ENCODE measurements at regions not wholly inside any gene's neighbourhood (a gene's known extent, or its start where the extent isn't known, plus 50 kb on each side); places are given as distances from the start of the nearest gene placed in this dataset.

- Histone ChIP-seq H3K27ac (ENCODE audit: low read length) (peak overlapping the region; percentile 47), H3K36me3 (ENCODE audit: control insufficient read depth, insufficient read depth, low read length) (no peaks in the 10 kb centered on the region), H3K4me1 (ENCODE audit: control insufficient read depth, insufficient read depth, low read length) (peaks cover 39% of the 10 kb centered on the region), H3K27me3 (ENCODE audit: control insufficient read depth, insufficient read depth, low read length) (no peaks in the 10 kb centered on the region), H3K4me3 (ENCODE audit: low read length) (no peak overlapping the region), H3K9me3 (ENCODE audit: control insufficient read depth, low read depth, low read length) (no peaks in the 10 kb centered on the region)
- no CpG with 5 or more reads among the region's 1 CpG for WGBS (ENCODE audit: insufficient coverage, low lambda C conversion rate)
- DNase-seq = no peak
These were observed 261.1 kb downstream of the SNCA start for GRCh38 chr4:89575840-89576239.

GRCh38 chr4:89574176-89574575 lies 262.8 kb downstream of the SNCA start:
- no peaks in the 10 kb centered on the region for H3K36me3 ChIP-seq (ENCODE audit: control insufficient read depth, insufficient read depth, low read length)
- H3K27me3 ChIP-seq (ENCODE audit: control insufficient read depth, insufficient read depth, low read length) = no peaks in the 10 kb centered on the region
- no CpG with 5 or more reads among the region's 1 CpG for whole genome bisulfite sequencing (ENCODE audit: insufficient coverage, low lambda C conversion rate)
- H3K4me3 ChIP-seq (ENCODE audit: low read length) = no peak overlapping the region
- peak overlapping the region; percentile 54 for H3K27ac ChIP-seq (ENCODE audit: low read length)
- no peaks in the 10 kb centered on the region for H3K9me3 ChIP-seq (ENCODE audit: control insufficient read depth, low read depth, low read length)
- peaks cover 39% of the 10 kb centered on the region for H3K4me1 ChIP-seq (ENCODE audit: control insufficient read depth, insufficient read depth, low read length)
- peak in 1 of 2 donors; percentile 70 for DNase-seq

GRCh38 chr4:89573656-89574055 lies 263.3 kb downstream of the SNCA start:
- H3K9me3 ChIP-seq (ENCODE audit: control insufficient read depth, low read depth, low read length) = no peaks in the 10 kb centered on the region

GRCh38 chr4:89572224-89572858 lies 264.6 kb downstream of the SNCA start:
- peak overlapping the region; percentile 54 for H3K27ac ChIP-seq (ENCODE audit: low read length)

More at GRCh38 chr4:89573656-89574055, 263.3 kb downstream of the SNCA start:
- H3K27me3 ChIP-seq (ENCODE audit: control insufficient read depth, insufficient read depth, low read length) = no peaks in the 10 kb centered on the region
- peak overlapping the region; percentile 54 for H3K27ac ChIP-seq (ENCODE audit: low read length)
- DNase-seq = peak in 1 of 2 donors; percentile 18
- WGBS (ENCODE audit: insufficient coverage, low lambda C conversion rate) = no CpG with 5 or more reads among the region's 1 CpG
- no peak overlapping the region for H3K4me3 ChIP-seq (ENCODE audit: low read length)
- peaks cover 43% of the 10 kb centered on the region for H3K4me1 ChIP-seq (ENCODE audit: control insufficient read depth, insufficient read depth, low read length)
- H3K36me3 ChIP-seq (ENCODE audit: control insufficient read depth, insufficient read depth, low read length) = no peaks in the 10 kb centered on the region

GRCh38 chr4:89570931-89571330 lies 263.3 kb upstream of the GPRIN3 start:
- Histone ChIP-seq H3K27ac (ENCODE audit: low read length) (no peak overlapping the region), H3K4me1 (ENCODE audit: control insufficient read depth, insufficient read depth, low read length) (peaks cover 30% of the 10 kb centered on the region), H3K9me3 (ENCODE audit: control insufficient read depth, low read depth, low read length) (no peaks in the 10 kb centered on the region), H3K4me3 (ENCODE audit: low read length) (no peak overlapping the region), H3K27me3 (ENCODE audit: control insufficient read depth, insufficient read depth, low read length) (no peaks in the 10 kb centered on the region), H3K36me3 (ENCODE audit: control insufficient read depth, insufficient read depth, low read length) (no peaks in the 10 kb centered on the region)
- WGBS (ENCODE audit: insufficient coverage, low lambda C conversion rate) = 50% methylated on average over 1 of the region's 1 CpG
- DNase-seq = no peak

More at GRCh38 chr4:89572224-89572858, 264.6 kb downstream of the SNCA start:
- H3K4me3 ChIP-seq (ENCODE audit: low read length) = no peak overlapping the region
- no peaks in the 10 kb centered on the region for H3K9me3 ChIP-seq (ENCODE audit: control insufficient read depth, low read depth, low read length)
- no peaks in the 10 kb centered on the region for H3K36me3 ChIP-seq (ENCODE audit: control insufficient read depth, insufficient read depth, low read length)
- no peaks in the 10 kb centered on the region for H3K27me3 ChIP-seq (ENCODE audit: control insufficient read depth, insufficient read depth, low read length)
- peaks cover 43% of the 10 kb centered on the region for H3K4me1 ChIP-seq (ENCODE audit: control insufficient read depth, insufficient read depth, low read length)
- peak; percentile 57 to 83 for DNase-seq
- WGBS (ENCODE audit: insufficient coverage, low lambda C conversion rate) = no CpG with 5 or more reads among the region's 2 CpGs

- Histone ChIP-seq H3K27ac (ENCODE audit: low read length) (no peak overlapping the region), H3K27me3 (ENCODE audit: control insufficient read depth, insufficient read depth, low read length) (no peaks in the 10 kb centered on the region), H3K9me3 (ENCODE audit: control insufficient read depth, low read depth, low read length) (no peaks in the 10 kb centered on the region), H3K36me3 (ENCODE audit: control insufficient read depth, insufficient read depth, low read length) (no peaks in the 10 kb centered on the region), H3K4me1 (ENCODE audit: control insufficient read depth, insufficient read depth, low read length) (peaks cover 14% of the 10 kb centered on the region), H3K4me3 (ENCODE audit: low read length) (no peak overlapping the region)
- DNase-seq = no peak
- no CpG with 5 or more reads among the region's 7 CpGs for WGBS (ENCODE audit: insufficient coverage, low lambda C conversion rate)
These were observed 260.3 kb upstream of the GPRIN3 start for GRCh38 chr4:89567936-89568335.

- Histone ChIP-seq H3K4me3 (ENCODE audit: low read length) (no peak overlapping the region), H3K27ac (ENCODE audit: low read length) (peak overlapping the region; percentile 11), H3K9me3 (ENCODE audit: control insufficient read depth, low read depth, low read length) (no peaks in the 10 kb centered on the region), H3K4me1 (ENCODE audit: control insufficient read depth, insufficient read depth, low read length) (peaks cover 16% of the 10 kb centered on the region), H3K36me3 (ENCODE audit: control insufficient read depth, insufficient read depth, low read length) (no peaks in the 10 kb centered on the region), H3K27me3 (ENCODE audit: control insufficient read depth, insufficient read depth, low read length) (no peaks in the 10 kb centered on the region)
- DNase-seq = peak; percentile 31 to 61
- no CpG with 5 or more reads among the region's 2 CpGs for WGBS (ENCODE audit: insufficient coverage, low lambda C conversion rate)
These were observed 255.8 kb upstream of the GPRIN3 start for GRCh38 chr4:89563431-89563830.

GRCh38 chr4:89562746-89563145 lies 255.1 kb upstream of the GPRIN3 start:
- 80% methylated on average over 2 of the region's 3 CpGs for WGBS (ENCODE audit: insufficient coverage, low lambda C conversion rate)

GRCh38 chr4:89561048-89561447 lies 253.4 kb upstream of the GPRIN3 start:
- no peak for DNase-seq
- Histone ChIP-seq H3K4me3 (ENCODE audit: low read length) (no peak overlapping the region), H3K27ac (ENCODE audit: low read length) (peak overlapping the region; percentile 66), H3K4me1 (ENCODE audit: control insufficient read depth, insufficient read depth, low read length) (peaks cover 16% of the 10 kb centered on the region), H3K27me3 (ENCODE audit: control insufficient read depth, insufficient read depth, low read length) (no peaks in the 10 kb centered on the region), H3K36me3 (ENCODE audit: control insufficient read depth, insufficient read depth, low read length) (no peaks in the 10 kb centered on the region), H3K9me3 (ENCODE audit: control insufficient read depth, low read depth, low read length) (no peaks in the 10 kb centered on the region)
- WGBS (ENCODE audit: insufficient coverage, low lambda C conversion rate) = 100% methylated on average over 1 of the region's 2 CpGs

More at GRCh38 chr4:89562746-89563145, 255.1 kb upstream of the GPRIN3 start:
- DNase-seq = no peak
- H3K27ac ChIP-seq (ENCODE audit: low read length) = no peak overlapping the region
- no peaks in the 10 kb centered on the region for H3K9me3 ChIP-seq (ENCODE audit: control insufficient read depth, low read depth, low read length)
- no peak overlapping the region for H3K4me3 ChIP-seq (ENCODE audit: low read length)
- peaks cover 16% of the 10 kb centered on the region for H3K4me1 ChIP-seq (ENCODE audit: control insufficient read depth, insufficient read depth, low read length)
- no peaks in the 10 kb centered on the region for H3K27me3 ChIP-seq (ENCODE audit: control insufficient read depth, insufficient read depth, low read length)
- H3K36me3 ChIP-seq (ENCODE audit: control insufficient read depth, insufficient read depth, low read length) = no peaks in the 10 kb centered on the region

- no peaks in the 10 kb centered on the region for H3K36me3 ChIP-seq (ENCODE audit: control insufficient read depth, insufficient read depth, low read length)
- peak in 1 of 2 donors; percentile 38 for DNase-seq
- no CpG with 5 or more reads among the region's 1 CpG for WGBS (ENCODE audit: insufficient coverage, low lambda C conversion rate)
These were observed 250.5 kb upstream of the GPRIN3 start for GRCh38 chr4:89558147-89558546.

More at GRCh38 chr4:89558147-89558546, 250.5 kb upstream of the GPRIN3 start:
- Histone ChIP-seq H3K4me3 (ENCODE audit: low read length) (no peak overlapping the region), H3K4me1 (ENCODE audit: control insufficient read depth, insufficient read depth, low read length) (peaks cover 12% of the 10 kb centered on the region), H3K27ac (ENCODE audit: low read length) (no peak overlapping the region), H3K27me3 (ENCODE audit: control insufficient read depth, insufficient read depth, low read length) (no peaks in the 10 kb centered on the region), H3K9me3 (ENCODE audit: control insufficient read depth, low read depth, low read length) (no peaks in the 10 kb centered on the region)
